H9 (cell line): ENCODE measurements at regions not wholly inside any gene's neighbourhood (a gene's known extent, or its start where the extent isn't known, plus 50 kb on each side); places are given as distances from the start of the nearest gene placed in this dataset.

Experiments used
- DNase-seq: peaks from one replicate; pipeline ENCODE4 v3.0.0-alpha.2; 2017
- H2AFZ ChIP-seq: one replicate; pipeline ENCODE4 v1.6.1; 2013; ENCODE audit warnings: mild to moderate bottlenecking, low read length, control low read depth, moderate library complexity
- H2AK5ac ChIP-seq: 2 replicates; pipeline ENCODE4 v1.6.1; 2013; ENCODE audit warnings: low read length, control low read depth, mixed read lengths; ENCODE audit not compliant: insufficient read length
- H2BK120ac ChIP-seq: one replicate; pipeline ENCODE4 v1.6.1; 2013; ENCODE audit warnings: low read depth, mild to moderate bottlenecking, low read length, control low read depth, inconsistent platforms; ENCODE audit not compliant: poor library complexity, severe bottlenecking
- H2BK12ac ChIP-seq: 2 replicates; pipeline ENCODE4 v1.6.1; 2013; ENCODE audit warnings: low read length, control low read depth, mixed read lengths, low read depth; ENCODE audit not compliant: insufficient read length
- H2BK15ac ChIP-seq: 2 replicates; pipeline ENCODE4 v1.6.1; 2013; ENCODE audit warnings: low read depth, low read length, control low read depth
- H2BK20ac ChIP-seq: one replicate; pipeline ENCODE4 v1.6.1; 2013; ENCODE audit warnings: low read depth, mild to moderate bottlenecking, low read length, control low read depth, inconsistent platforms; ENCODE audit not compliant: poor library complexity, severe bottlenecking
- H2BK5ac ChIP-seq: 2 replicates; pipeline ENCODE4 v1.6.1; 2013; ENCODE audit warnings: low read length, control low read depth, mixed read lengths; ENCODE audit not compliant: insufficient read length
- H3K14ac ChIP-seq: 2 replicates; pipeline ENCODE4 v1.6.1; 2013; ENCODE audit warnings: low read length, control low read depth; ENCODE audit not compliant: insufficient read depth
- H3K18ac ChIP-seq: 2 replicates; pipeline ENCODE4 v1.6.1; 2013; ENCODE audit warnings: low read depth, mild to moderate bottlenecking, mixed read lengths, low read length, control low read depth; ENCODE audit not compliant: insufficient read length
- H3K23ac ChIP-seq: 2 replicates; pipeline ENCODE4 v1.6.1; 2013; ENCODE audit warnings: low read length, control low read depth, mixed read lengths, low read depth; ENCODE audit not compliant: insufficient read length
- H3K23me2 ChIP-seq: 2 replicates; pipeline ENCODE4 v1.6.1; 2013; ENCODE audit warnings: low read depth, mild to moderate bottlenecking, mixed read lengths, low read length, control low read depth; ENCODE audit not compliant: insufficient read length, poor library complexity, severe bottlenecking
- H3K27ac ChIP-seq: 2 replicates; pipeline ENCODE4 v1.5.1; 2013; ENCODE audit warnings: low read length, control low read depth, mixed read lengths, low read depth; ENCODE audit not compliant: insufficient read length
- H3K27me3 ChIP-seq: 2 replicates; pipeline ENCODE4 v1.6.1; 2013; ENCODE audit warnings: low read length, control low read depth, inconsistent platforms; ENCODE audit not compliant: insufficient read depth
- H3K4ac ChIP-seq: 2 replicates; pipeline ENCODE4 v1.6.1; 2013; ENCODE audit warnings: low read depth, mild to moderate bottlenecking, control low read depth, inconsistent platforms, low read length, moderate library complexity
- H3K4me1 ChIP-seq: 2 replicates; pipeline ENCODE4 v1.6.1; 2013; ENCODE audit warnings: low read length, control low read depth, inconsistent platforms; ENCODE audit not compliant: insufficient read depth
- H3K4me2 ChIP-seq: 2 replicates; pipeline ENCODE4 v1.6.1; 2013; ENCODE audit warnings: low read length, control low read depth, mixed read lengths; ENCODE audit not compliant: insufficient read length, insufficient read depth
- H3K56ac ChIP-seq: 2 replicates; pipeline ENCODE4 v1.6.1; 2013; ENCODE audit warnings: low read depth, mild to moderate bottlenecking, mixed read lengths, low read length, control low read depth; ENCODE audit not compliant: insufficient read length
- H3K79me1 ChIP-seq: 2 replicates; pipeline ENCODE4 v1.6.1; 2013; ENCODE audit warnings: low read depth, mild to moderate bottlenecking, moderate library complexity, low read length, control low read depth, inconsistent platforms; ENCODE audit not compliant: insufficient read depth, poor library complexity, severe bottlenecking
- H3K79me2 ChIP-seq: 2 replicates; pipeline ENCODE4 v1.6.1; 2013; ENCODE audit warnings: low read length, control low read depth, inconsistent platforms; ENCODE audit not compliant: insufficient read depth
- H3K9ac ChIP-seq: 2 replicates; pipeline ENCODE4 v1.6.1; 2013; ENCODE audit warnings: low read length, control low read depth, mixed read lengths; ENCODE audit not compliant: insufficient read length; ENCODE audit errors: extremely low read depth
- H3K9me3 ChIP-seq: one replicate; pipeline ENCODE4 v1.6.1; 2013; ENCODE audit warnings: low read depth, low read length, inconsistent platforms; ENCODE audit not compliant: control insufficient read depth
- H3T11ph ChIP-seq: one replicate; pipeline ENCODE4 v1.6.1; 2013; ENCODE audit warnings: mild to moderate bottlenecking, low read length, control low read depth, inconsistent platforms
- H4K20me1 ChIP-seq: one replicate; pipeline ENCODE4 v1.6.1; 2013; ENCODE audit not compliant: control insufficient read depth, insufficient read length, insufficient read depth
- H4K5ac ChIP-seq: 2 replicates; pipeline ENCODE4 v1.6.1; 2013; ENCODE audit warnings: low read depth, mild to moderate bottlenecking, mixed read lengths, low read length, control low read depth; ENCODE audit not compliant: insufficient read length
- H4K8ac ChIP-seq: replicated peaks from 2 replicates; pipeline ENCODE4 v1.6.1; 2013; ENCODE audit warnings: low read length, control low read depth, mixed read lengths, low read depth; ENCODE audit not compliant: insufficient read length
- H4K91ac ChIP-seq: 2 replicates; pipeline ENCODE4 v1.6.1; 2013; ENCODE audit warnings: low read depth, mild to moderate bottlenecking, moderate library complexity, mixed read lengths, low read length, control low read depth; ENCODE audit not compliant: insufficient read length
- H3K27ac Mint-ChIP-seq, 3 experiments: 2 replicates in 2 of 3; 3 replicates in 1 of 3; pipeline ENCODE4 v1.8.0; 2020 to 2021; ENCODE audit warnings: mixed read lengths in 3 of 3, mild to moderate bottlenecking in 1 of 3, moderate library complexity in 1 of 3
- H3K27me3 Mint-ChIP-seq: 2 replicates; pipeline ENCODE4 v1.8.0; 2021; ENCODE audit warnings: low read depth, mild to moderate bottlenecking, moderate library complexity, mixed read lengths
- H3K36me3 Mint-ChIP-seq, 3 experiments: 2 replicates in 2 of 3; 3 replicates in 1 of 3; pipeline ENCODE4 v1.8.0; 2020 to 2021; ENCODE audit warnings: low read depth in 3 of 3, mixed read lengths in 3 of 3; ENCODE audit not compliant: insufficient read depth in 1 of 3
- H3K4me1 Mint-ChIP-seq, 2 experiments: 2 replicates each; pipeline ENCODE4 v1.8.0; 2020; ENCODE audit warnings: mixed read lengths in 2 of 2
- H3K4me3 Mint-ChIP-seq, 2 experiments: 2 replicates in 1 of 2; 3 replicates in 1 of 2; pipeline ENCODE4 v1.8.0; 2020 to 2021; ENCODE audit warnings: mild to moderate bottlenecking in 2 of 2, mixed read lengths in 2 of 2, moderate library complexity in 1 of 2
- H3K9me3 Mint-ChIP-seq, 2 experiments: 2 replicates in 1 of 2; 3 replicates in 1 of 2; pipeline ENCODE4 v1.8.0; 2020; ENCODE audit warnings: mild to moderate bottlenecking in 2 of 2, mixed read lengths in 2 of 2, moderate library complexity in 1 of 2
- CTCF ChIP-seq: fragments of 200-600 bp; sonication (generic); conservative IDR thresholded peaks from 3 replicates; pipeline ENCODE4 v1.8.0; 2021; ENCODE audit warnings: antibody characterized with exemption, mild to moderate bottlenecking
- WGBS: extraction: QIAGEN DNeasy Blood & Tissue Kit; methylation state at CpG from one replicate; pipeline ENCODE4 v1.1.7; 2013; ENCODE audit warnings: missing lambda C conversion rate, low lambda C conversion rate, mixed read lengths; ENCODE audit not compliant: insufficient read length; ENCODE audit errors: extremely low coverage; 5-methylcytosine and 5-hydroxymethylcytosine counted together

GRCh38 chr3:13177236-13177635, 104.0 kb upstream of the IQSEC1 start:
- Histone ChIP-seq H2AFZ (no peak overlapping the region), H3K4ac (no peak overlapping the region), H2BK20ac (no peak overlapping the region), H3K18ac (no peak overlapping the region), H3K23ac (no peak overlapping the region), H3K9me3 (peaks cover 6% of the 10 kb centered on the region), H3K4me1 (no peaks in the 10 kb centered on the region), H3K79me1 (no peaks in the 10 kb centered on the region), H3K79me2 (no peaks in the 10 kb centered on the region), H3T11ph (no peak overlapping the region), H4K91ac (no peak overlapping the region), H3K14ac (no peak overlapping the region), H2BK5ac (no peak overlapping the region), H4K20me1 (no peaks in the 10 kb centered on the region), H2BK12ac (no peak overlapping the region), H3K27me3 (no peaks in the 10 kb centered on the region), H3K27ac (no peak overlapping the region), H3K4me2 (no peak overlapping the region), H3K23me2 (no peaks in the 10 kb centered on the region), H2BK15ac (no peak overlapping the region), H3K9ac (no peak overlapping the region), H2AK5ac (no peak overlapping the region), H4K8ac (no peak overlapping the region), H2BK120ac (no peak overlapping the region), H3K56ac (no peak overlapping the region), H4K5ac (no peak overlapping the region)
- Mint-ChIP-seq H3K36me3 (peaks cover 9 to 14% (median 12%) of the 10 kb centered on the region in 3 experiments), H3K9me3 (peaks cover 11 to 21% of the 10 kb centered on the region in 2 experiments), H3K4me1 (peaks cover 2 to 5% of the 10 kb centered on the region in 2 experiments; a peak in 3 of 4 replicates), H3K27ac (no peak overlapping the region), H3K4me3 (no peak overlapping the region), H3K27me3 (peaks cover 4% of the 10 kb centered on the region)
- no CpG with 5 or more reads among the region's 2 CpGs for WGBS
- no peak for DNase-seq
- TF ChIP-seq CTCF = no peak
